IMR-90 (cell line): ENCODE measurements at regions not wholly inside any gene's neighbourhood (a gene's known extent, or its start where the extent isn't known, plus 50 kb on each side); places are given as distances from the start of the nearest gene placed in this dataset.

Experiments used
- ATAC-seq: fragments of 200-7000 bp; cut with Tn5 transposase; 2 replicates; pipeline ENCODE4 v1.9.1; 2020; ENCODE audit warnings: low read depth, mild to moderate bottlenecking, moderate library complexity
- BruUV-seq: library from RNA; stranded (reverse); fragments of 400-500 nt; replicated peaks from 2 replicates; lab custom pipeline; 2021; lab: Mats Ljungman, UMichigan
- CTCF ChIA-PET: fragments of 300-600 bp; formaldehyde crosslinking; extraction: SDS; loops from one replicate; lab custom pipeline; 2021; ENCODE audit warnings: antibody characterized with exemption; lab: Yijun Ruan, JAX
- POLR2A ChIA-PET: fragments of 300-600 bp; sonication (Branson Sonifier 250); formaldehyde crosslinking; loops from one replicate; lab custom pipeline; 2022; ENCODE audit warnings: antibody characterized with exemption; ENCODE audit not compliant: unreplicated experiment; lab: Charles Lee
- DNase-seq: peaks from one replicate; pipeline ENCODE4 v3.0.0; 2013
- H2AFZ ChIP-seq: replicated peaks from 2 replicates; pipeline ENCODE3; 2013; ENCODE audit warnings: low read length, mild to moderate bottlenecking; ENCODE audit not compliant: poor library complexity
- H2AK5ac ChIP-seq: 2 replicates; pipeline ENCODE4 v1.6.1; 2013; ENCODE audit warnings: low read depth, low read length, inconsistent platforms
- H2AK9ac ChIP-seq: replicated peaks from 2 replicates; pipeline ENCODE3; 2013; ENCODE audit warnings: mild to moderate bottlenecking, low read depth, low read length, moderate library complexity; ENCODE audit not compliant: poor library complexity
- H2BK120ac ChIP-seq: 2 replicates; pipeline ENCODE4 v1.6.1; 2013; ENCODE audit warnings: low read depth, low read length, inconsistent platforms
- H2BK15ac ChIP-seq: 3 replicates; pipeline ENCODE4 v1.6.1; 2013; ENCODE audit warnings: low read depth, low read length, inconsistent platforms
- H2BK20ac ChIP-seq: 2 replicates; pipeline ENCODE4 v1.6.1; 2013; ENCODE audit warnings: low read depth, mild to moderate bottlenecking, inconsistent platforms, low read length, moderate library complexity
- H2BK5ac ChIP-seq: 2 replicates; pipeline ENCODE4 v1.6.1; 2013; ENCODE audit warnings: mild to moderate bottlenecking, low read depth, low read length, inconsistent platforms; ENCODE audit not compliant: poor library complexity, severe bottlenecking
- H3K14ac ChIP-seq: replicated peaks from 2 replicates; pipeline ENCODE4 v1.6.1; 2013; ENCODE audit warnings: low read depth, low read length, inconsistent platforms
- H3K18ac ChIP-seq: 2 replicates; pipeline ENCODE4 v1.6.1; 2013; ENCODE audit warnings: low read depth, low read length, control low read depth
- H3K23ac ChIP-seq: 2 replicates; pipeline ENCODE4 v1.6.1; 2013; ENCODE audit warnings: low read depth, low read length, inconsistent platforms
- H3K27ac ChIP-seq: 2 replicates; pipeline ENCODE4 v1.5.1; 2013; ENCODE audit warnings: mild to moderate bottlenecking, control low read depth, low read length; ENCODE audit not compliant: insufficient read depth
- H3K27me3 ChIP-seq: 2 replicates; pipeline ENCODE4 v1.6.1; 2013; ENCODE audit warnings: low read length; ENCODE audit not compliant: control insufficient read depth, insufficient read depth
- H3K36me3 ChIP-seq: 2 replicates; pipeline ENCODE4 v1.6.1; 2013; ENCODE audit warnings: low read length, mixed read lengths; ENCODE audit not compliant: control insufficient read depth, insufficient read depth
- H3K4ac ChIP-seq: 2 replicates; pipeline ENCODE4 v1.6.1; 2013; ENCODE audit warnings: low read depth, low read length, inconsistent platforms
- H3K4me1 ChIP-seq: 2 replicates; pipeline ENCODE4 v1.6.1; 2013; ENCODE audit warnings: low read length, mixed read lengths; ENCODE audit not compliant: control insufficient read depth, insufficient read depth
- H3K4me2 ChIP-seq: 2 replicates; pipeline ENCODE4 v1.6.1; 2013; ENCODE audit warnings: low read depth, mild to moderate bottlenecking, control low read depth, low read length, moderate library complexity
- H3K4me3 ChIP-seq: 2 replicates; pipeline ENCODE4 v1.5.1; 2013; ENCODE audit warnings: low read depth, mild to moderate bottlenecking, control low read depth, low read length, moderate library complexity; ENCODE audit not compliant: insufficient read depth
- H3K56ac ChIP-seq: 2 replicates; pipeline ENCODE4 v1.6.1; 2013; ENCODE audit warnings: low read length, inconsistent platforms; ENCODE audit not compliant: insufficient read depth; ENCODE audit errors: extremely low read depth
- H3K79me1 ChIP-seq, 2 experiments: 2 replicates each; pipeline ENCODE4 v1.6.1; 2013; ENCODE audit warnings: low read length in 2 of 2, inconsistent platforms in 1 of 2, low read depth in 1 of 2
- H3K9ac ChIP-seq: 2 replicates; pipeline ENCODE4 v1.6.1; 2013; ENCODE audit warnings: low read depth, low read length, control low read depth
- H3K9me1 ChIP-seq: 2 replicates; pipeline ENCODE4 v1.6.1; 2013; ENCODE audit warnings: low read length, inconsistent platforms; ENCODE audit not compliant: insufficient read depth
- H3K9me3 ChIP-seq: 2 replicates; pipeline ENCODE4 v1.6.1; 2013; ENCODE audit warnings: low read length; ENCODE audit not compliant: control insufficient read depth, insufficient read depth
- H4K20me1 ChIP-seq: 2 replicates; pipeline ENCODE4 v1.6.1; 2013; ENCODE audit warnings: low read length, inconsistent platforms; ENCODE audit not compliant: insufficient read depth
- H4K5ac ChIP-seq: 2 replicates; pipeline ENCODE4 v1.6.1; 2013; ENCODE audit warnings: mild to moderate bottlenecking, low read depth, low read length, control low read depth
- H4K8ac ChIP-seq, 2 experiments: 2 replicates each; pipeline ENCODE4 v1.6.1; 2013; ENCODE audit warnings: low read depth in 2 of 2, low read length in 2 of 2, control low read depth in 1 of 2, inconsistent platforms in 1 of 2
- H4K91ac ChIP-seq: 2 replicates; pipeline ENCODE4 v1.6.1; 2013; ENCODE audit warnings: low read depth, low read length, inconsistent platforms; ENCODE audit not compliant: insufficient read depth
- ELK1 ChIP-seq: fragments of 150-350 bp; IDR thresholded peaks from 2 replicates; pipeline ENCODE4 v1.6.1; 2016; ENCODE audit warnings: low read depth, mild to moderate bottlenecking, low read length, moderate library complexity, borderline replicate concordance
- WGBS, 2 experiments: methylation state at CpG; one replicate each; pipeline versions ENCODE4 v1.1.5 to v1.1.7; 2013; ENCODE audit warnings: missing lambda C conversion rate in 2 of 2; ENCODE audit not compliant: insufficient read length in 1 of 2; ENCODE audit errors: extremely low coverage in 2 of 2; 5-methylcytosine and 5-hydroxymethylcytosine counted together
- dilution Hi-C: fragments of 300-500 bp; cut with HindIII; formaldehyde crosslinking; loops from one replicate; pipeline ENCODE4 v1.14.3; 2018; ENCODE audit warnings: low sequenced_read_pairs; ENCODE audit not compliant: unreplicated experiment
- in situ Hi-C: fragments of 300-500 bp; cut with MboI; formaldehyde crosslinking; loops from 3 replicates; pipeline ENCODE4 v1.14.3; 2019; ENCODE audit warnings: low sequenced_read_pairs, inconsistent platforms, mixed read lengths
- intact Hi-C: fragments of 100-400 bp; cut with micrococcal nuclease; formaldehyde crosslinking; loops from 2 replicates; pipeline ENCODE4 v1.10.0; 2022

GRCh38 chr18:30175621-30176225 lies 866.8 kb downstream of the DSC3 start:
- H3K23ac ChIP-seq: no peak overlapping the region
- H3K4ac ChIP-seq: no peak overlapping the region
- DNase-seq: no peak
- BruUV-seq: no TSS peak
- H2BK15ac ChIP-seq: no peak overlapping the region
- no peaks in the 10 kb centered on the region for H4K20me1 ChIP-seq
- dilution Hi-C loops (no loop called here), in situ Hi-C loops (no loop called here), intact Hi-C loops (no loop called here)
- CTCF ChIA-PET: no interaction called here
- no peak overlapping the region for H3K56ac ChIP-seq
- POLR2A ChIA-PET: no interaction called here
- no peak overlapping the region for H2AFZ ChIP-seq
- no peak overlapping the region for H2AK5ac ChIP-seq
- 92% methylated on average over 5 of the region's 19 CpGs; no CpG with 5 or more reads in 1 of the 2 experiments for WGBS, 2 experiments
- no peak overlapping the region for H3K4me2 ChIP-seq
- no peaks in the 10 kb centered on the region for H3K9me1 ChIP-seq
- H3K79me1 ChIP-seq: no peaks in the 10 kb centered on the region
- no peak overlapping the region for H4K91ac ChIP-seq
- no peak overlapping the region for H3K9ac ChIP-seq
- H2BK20ac ChIP-seq: no peak overlapping the region
- H3K14ac ChIP-seq: no peak overlapping the region
- H3K27ac ChIP-seq: no peak overlapping the region
- H4K5ac ChIP-seq: no peak overlapping the region
- H2BK5ac ChIP-seq: no peak overlapping the region
- no peak overlapping the region for H4K8ac ChIP-seq
- no peak overlapping the region for H3K18ac ChIP-seq
- no peak for ATAC-seq
- no peaks in the 10 kb centered on the region for H3K27me3 ChIP-seq
- H2BK120ac ChIP-seq: no peak overlapping the region
- no peaks in the 10 kb centered on the region for H3K4me1 ChIP-seq
- H3K36me3 ChIP-seq: no peaks in the 10 kb centered on the region
- TF ChIP-seq ELK1: no peak
- peaks cover 11% of the 10 kb centered on the region for H3K9me3 ChIP-seq
- H2AK9ac ChIP-seq: no peak overlapping the region
- no peak overlapping the region for H3K4me3 ChIP-seq
